Sigmoid colon (tissue), 4 donors: ENCODE measurements at regions not wholly inside any gene's neighbourhood (a gene's known extent, or its start where the extent isn't known, plus 50 kb on each side); places are given as distances from the start of the nearest gene placed in this dataset.

Experiments used
- CTCF ChIP-seq, 4 experiments: fragments of 450-650 bp in 3 of 4; fragments of 200-600 bp in 1 of 4; IDR thresholded peaks; one replicate each; pipeline ENCODE4 v1.5.1; 2016 to 2019; ENCODE audit warnings: antibody characterized with exemption in 4 of 4, mild to moderate bottlenecking in 3 of 4, moderate library complexity in 2 of 4
- POLR2AphosphoS5 ChIP-seq, 4 donors: sonication (generic); formaldehyde crosslinking; IDR thresholded peaks; one replicate each; pipeline ENCODE4 v1.6.1; 2017; ENCODE audit warnings: antibody characterized with exemption in 4 of 4

GRCh38 chr3:154775821-154776548 is 304.1 kb upstream of the MME start:
- TF ChIP-seq CTCF (IDR thresholded peaks at IDR 0.05) (no peak), POLR2AphosphoS5 (IDR thresholded peaks at IDR 0.05) (no peak)
